HG03103 (cell line): ENCODE measurements at regions not wholly inside any gene's neighbourhood (a gene's known extent, or its start where the extent isn't known, plus 50 kb on each side); places are given as distances from the start of the nearest gene placed in this dataset.

Source experiments
- ATAC-seq: cut with Tn5 transposase; IDR thresholded peaks from one replicate; pipeline ENCODE4 v1.9.1; 2021; ENCODE audit warnings: low read depth; ENCODE audit not compliant: unreplicated experiment

GRCh38 chr7:41383596-41383995 lies 319.3 kb downstream of the INHBA start:
- ATAC-seq, result no peak

DNA sequence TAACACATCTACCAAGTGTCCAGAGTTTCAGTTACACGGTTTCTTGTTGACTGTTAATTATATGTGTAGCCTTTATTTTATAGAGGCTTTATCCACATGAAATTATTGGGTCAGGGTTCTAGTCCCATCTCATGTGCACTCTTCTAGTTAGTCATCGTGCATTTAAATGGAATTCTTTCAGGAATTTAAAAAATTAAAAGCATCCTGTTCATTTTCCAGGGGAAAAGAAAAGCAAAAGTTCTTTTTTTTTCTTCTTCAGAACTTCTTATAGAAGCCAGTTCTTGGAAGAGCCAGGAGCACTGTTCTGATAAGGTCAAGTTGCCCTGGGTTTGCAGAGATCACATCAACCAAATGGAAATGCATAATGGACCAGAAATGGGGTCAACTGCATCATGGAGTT lies 324.7 kb downstream of the INHBA start:
- ATAC-seq, result no peak

- no peak for ATAC-seq
Measured at GRCh38 chr7:41375582-41375981, 327.3 kb downstream of the INHBA start.

DNA sequence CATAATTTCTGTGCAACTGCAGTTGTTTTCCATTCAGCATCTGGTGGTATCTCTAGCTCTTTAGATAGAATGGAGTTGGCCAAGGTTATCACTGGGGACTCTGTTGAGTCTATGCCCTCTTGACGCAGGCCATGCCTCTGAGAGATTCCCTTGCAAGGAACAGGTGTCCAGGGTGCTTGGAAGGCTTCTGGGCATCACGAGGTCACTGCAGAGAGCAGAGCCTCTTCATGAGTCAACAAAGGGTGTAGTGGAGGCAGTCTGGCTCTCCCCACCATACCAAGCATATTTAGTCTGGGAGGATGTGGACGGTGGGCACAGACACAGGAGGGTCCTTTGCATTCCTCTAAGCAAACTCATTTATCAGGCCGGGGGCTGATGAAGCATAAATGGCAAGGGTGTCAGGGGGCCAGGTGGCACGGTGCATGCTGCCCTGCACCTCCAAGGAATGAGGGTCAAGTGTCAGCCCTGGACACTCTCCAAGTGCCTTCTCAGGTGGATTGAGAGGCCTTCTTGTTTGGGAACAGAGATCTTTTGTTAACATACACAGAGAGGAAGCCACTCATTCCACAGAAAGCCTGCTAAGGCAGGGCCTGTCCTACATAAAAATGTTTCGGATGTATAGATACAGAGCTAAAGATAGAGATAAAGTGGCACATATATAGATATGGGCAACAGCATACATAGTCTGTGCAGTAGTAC lies 328.6 kb downstream of the INHBA start:
- ATAC-seq, result no peak

GRCh38 chr7:41367967-41368882 lies 334.7 kb downstream of the INHBA start:
- no peak for ATAC-seq

- ATAC-seq, result no peak
Measured at GRCh38 chr7:41351091-41351490, 351.8 kb downstream of the INHBA start.

DNA sequence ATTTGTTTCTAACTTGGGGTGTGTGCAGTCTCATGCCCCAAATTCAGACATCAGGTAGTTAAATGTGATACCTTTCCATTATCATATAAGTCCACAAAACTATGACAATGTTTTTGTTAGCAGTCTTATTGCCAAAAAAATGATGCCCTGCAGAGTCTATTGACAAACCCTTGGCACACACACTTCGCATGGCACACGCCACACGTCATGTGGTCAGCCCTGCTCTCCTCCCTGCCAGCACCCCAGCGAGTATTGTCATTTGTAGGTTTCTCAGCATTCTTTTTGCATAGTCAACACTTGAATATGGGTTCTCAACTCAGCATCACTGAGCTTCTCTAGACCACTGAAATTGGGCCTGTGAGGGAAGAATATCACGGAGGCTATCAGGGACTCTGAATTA lies 356.0 kb downstream of the INHBA start:
- no peak for ATAC-seq

DNA sequence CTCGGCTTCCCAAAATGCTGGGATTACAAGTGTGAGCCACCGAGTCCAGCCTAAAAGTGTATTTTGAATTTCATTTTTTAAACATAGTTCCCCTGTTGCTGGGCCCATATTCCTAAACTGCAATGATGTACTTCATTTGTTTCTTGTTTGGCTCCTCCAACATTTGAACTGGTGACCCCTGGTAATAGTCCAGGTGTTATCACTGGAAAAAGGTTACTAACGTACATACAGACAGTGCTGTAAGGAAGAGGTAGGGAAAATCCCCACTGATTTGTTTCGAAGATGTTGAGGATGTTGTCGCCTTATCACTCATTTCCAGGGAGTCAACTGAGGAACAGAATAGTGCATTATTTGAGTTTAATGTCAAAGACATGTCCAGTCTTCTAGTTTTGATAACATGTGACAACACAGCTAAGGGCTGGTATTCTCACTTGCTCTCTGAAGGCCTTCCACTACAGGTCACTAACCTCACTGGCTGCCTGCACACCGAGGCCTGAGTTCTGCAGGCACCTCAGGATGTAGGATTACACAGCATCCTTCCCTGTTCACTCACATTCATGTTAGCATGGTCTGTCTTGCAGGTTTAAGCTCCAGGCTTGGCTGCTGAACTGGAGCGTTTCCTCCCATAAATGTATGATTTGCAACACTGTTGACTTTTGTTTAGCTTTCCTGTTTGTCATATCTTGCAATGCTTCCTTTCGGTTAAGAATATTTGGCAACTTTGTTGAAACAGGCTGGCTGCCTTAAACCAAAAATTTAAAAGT lies 362.8 kb downstream of the INHBA start:
- ATAC-seq, result no peak

- no peak for ATAC-seq
Measured at GRCh38 chr7:41336981-41337380, 365.9 kb downstream of the INHBA start.

- ATAC-seq, result no peak
Measured at GRCh38 chr7:41336455-41336952, 366.4 kb downstream of the INHBA start.

- ATAC-seq, result no peak
Measured at GRCh38 chr7:41334071-41334862, 368.6 kb downstream of the INHBA start.

DNA sequence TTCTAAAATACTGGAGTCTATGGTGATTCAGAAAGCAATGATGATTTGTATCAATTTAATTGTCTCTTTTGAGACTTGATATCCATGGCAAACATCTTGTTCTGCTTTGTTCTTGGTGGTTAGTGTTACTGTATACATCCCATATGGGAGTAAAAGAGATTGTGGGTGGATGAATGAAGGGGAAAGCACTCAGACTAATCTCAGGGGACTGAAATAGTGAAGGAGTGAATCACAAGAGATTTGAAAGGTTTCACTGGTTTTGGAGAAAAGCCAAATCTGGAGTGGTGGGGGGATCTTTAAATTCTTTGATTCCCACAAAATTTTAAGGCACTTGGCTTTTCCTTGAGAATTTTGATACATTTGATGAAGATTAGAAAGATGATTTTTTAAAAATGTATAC lies 369.4 kb downstream of the INHBA start:
- ATAC-seq, result no peak

GRCh38 chr7:41331194-41331593 lies 371.7 kb downstream of the INHBA start:
- ATAC-seq, result no peak

DNA sequence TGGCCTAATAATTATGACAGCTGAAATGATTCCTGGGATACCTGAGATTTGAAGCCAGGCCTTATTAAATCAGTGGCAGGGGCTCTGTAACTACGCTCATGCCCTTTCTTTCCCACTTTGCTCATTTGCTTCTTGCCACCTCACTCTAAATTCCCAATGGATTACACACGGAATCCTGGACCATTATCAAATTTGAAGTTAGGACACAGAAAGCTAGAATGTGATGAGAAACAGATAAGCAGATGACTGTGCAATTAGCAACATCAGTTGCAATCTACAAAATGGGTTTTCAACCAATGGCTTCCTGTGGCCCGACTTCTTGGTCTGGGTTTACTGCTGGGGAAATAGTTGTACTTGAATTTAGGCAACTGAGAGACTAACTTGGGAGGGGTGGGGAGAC lies 374.3 kb downstream of the INHBA start:
- ATAC-seq, result no peak

DNA sequence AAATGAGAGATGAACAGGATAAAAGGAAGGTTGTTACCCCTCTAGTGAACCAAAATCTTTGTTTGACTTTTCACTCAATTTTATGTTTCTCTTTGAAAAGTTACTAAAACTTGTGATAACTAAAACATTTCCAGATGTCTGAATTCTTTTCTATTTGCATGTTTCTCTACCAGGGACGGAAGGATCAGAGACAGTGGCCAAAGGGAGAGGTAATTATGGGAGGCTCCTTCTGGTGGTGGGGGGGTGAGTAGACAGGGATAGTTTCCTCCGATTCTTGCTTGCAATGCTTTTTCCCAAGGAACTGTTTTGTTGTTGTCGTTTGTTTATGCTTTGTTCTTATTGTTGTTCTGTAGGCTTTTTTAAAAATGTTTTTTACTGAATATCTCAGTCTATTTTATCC lies 374.8 kb downstream of the INHBA start:
- ATAC-seq, result no peak

DNA sequence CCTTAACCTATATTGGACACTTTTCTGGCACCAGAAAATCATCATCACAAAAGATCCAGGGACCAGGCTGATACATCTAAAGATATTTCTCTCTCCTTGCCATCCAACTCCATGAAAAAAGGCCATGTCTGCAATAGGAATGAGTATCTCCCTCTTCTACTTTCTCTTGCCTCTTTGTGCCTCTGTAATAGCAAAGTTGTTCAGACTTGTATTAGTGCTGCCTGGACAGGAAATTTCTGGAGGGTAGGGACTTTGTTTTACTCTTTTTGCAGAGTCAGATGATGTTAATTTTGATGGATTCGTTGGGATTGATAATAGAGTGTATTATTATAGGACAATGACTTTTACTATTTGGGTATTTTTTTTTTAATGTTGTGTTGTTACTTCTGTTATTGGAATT lies 376.3 kb downstream of the INHBA start:
- no peak for ATAC-seq

DNA sequence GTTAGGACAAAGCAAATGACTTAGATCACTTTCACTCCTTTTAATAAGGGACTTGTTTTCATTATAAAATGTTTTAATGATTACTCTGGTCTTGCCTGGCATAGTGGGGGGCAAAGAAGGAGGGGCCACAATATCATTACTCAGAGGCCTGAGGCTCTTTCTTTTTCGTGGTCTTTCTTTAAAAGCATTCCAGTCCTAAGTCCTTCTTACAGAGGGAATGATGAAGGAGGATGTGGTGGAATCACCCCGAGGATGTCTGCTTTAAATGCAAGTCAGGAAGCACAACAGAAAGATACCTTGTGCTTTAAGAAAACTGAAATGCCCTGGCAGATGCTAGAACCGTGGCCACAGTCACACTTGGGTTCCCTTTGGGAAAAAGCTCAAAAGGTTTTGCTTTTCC lies 379.1 kb downstream of the INHBA start:
- ATAC-seq, result no peak

DNA sequence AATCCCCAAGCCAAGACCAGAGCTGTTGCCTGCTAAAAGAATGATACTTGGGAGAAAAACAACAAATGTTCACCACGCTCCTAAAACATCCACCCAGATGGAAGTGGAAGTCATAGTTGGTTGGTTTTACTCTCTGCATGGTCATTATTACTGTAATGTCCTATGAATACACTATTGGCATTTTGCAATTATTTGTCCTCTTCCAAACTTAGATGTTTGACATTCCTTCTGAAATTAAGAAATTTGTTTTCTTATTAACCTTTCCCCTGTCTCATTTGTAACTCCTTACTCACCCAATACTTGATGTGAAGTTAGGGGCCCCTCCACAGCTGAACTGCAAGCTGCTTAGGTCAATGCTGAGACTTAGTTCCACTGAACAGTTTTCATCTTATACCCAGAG lies 383.3 kb downstream of the INHBA start:
- no peak for ATAC-seq

DNA sequence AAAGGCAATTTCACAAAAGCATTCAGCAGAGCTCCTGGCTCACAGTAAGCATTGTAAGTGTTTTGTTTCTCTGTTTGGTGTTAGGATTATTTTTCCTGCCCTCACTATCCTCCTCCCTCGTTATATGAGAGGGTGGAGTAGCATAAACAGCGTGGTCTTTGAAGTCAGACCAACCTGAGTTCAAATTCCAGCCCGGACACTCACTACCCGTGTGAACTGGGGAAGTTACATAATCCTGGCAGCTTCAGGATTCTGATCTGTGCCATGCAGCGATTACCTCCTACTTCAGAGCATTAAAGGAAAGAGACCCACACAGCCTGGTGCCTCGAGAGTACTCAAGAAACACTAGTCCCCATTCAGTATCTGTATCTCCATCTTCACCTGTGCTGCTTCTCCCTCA lies 386.5 kb downstream of the INHBA start:
- ATAC-seq, result no peak

DNA sequence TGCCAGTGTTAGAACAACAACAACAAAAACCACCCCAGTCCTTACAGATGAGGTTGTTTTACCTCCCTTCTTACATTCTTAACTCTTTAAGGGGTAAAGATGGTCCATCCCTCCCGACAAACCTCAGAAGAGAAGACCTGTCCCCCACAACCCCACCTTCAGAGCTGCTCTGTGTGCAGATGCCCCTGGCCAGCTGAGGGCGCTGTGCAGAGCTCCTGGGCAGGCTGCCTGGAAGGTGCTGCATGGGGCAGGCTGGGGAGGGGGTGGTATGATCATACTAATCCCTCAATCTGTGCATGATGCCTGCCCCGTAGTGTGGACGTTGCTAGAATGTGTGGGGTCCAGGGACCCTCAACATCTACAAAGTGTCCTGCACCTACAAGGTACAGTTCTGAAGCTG lies 387.1 kb downstream of the INHBA start:
- ATAC-seq, result no peak
